PC-3 (cell line): ENCODE measurements at regions not wholly inside any gene's neighbourhood (a gene's known extent, or its start where the extent isn't known, plus 50 kb on each side); places are given as distances from the start of the nearest gene placed in this dataset.

Experiments used
- ATAC-seq: fragments of 200-7000 bp; cut with Tn5 transposase; 2 replicates; pipeline ENCODE4 v1.9.1; 2020; ENCODE audit warnings: mild to moderate bottlenecking, moderate library complexity
- BruUV-seq: library from RNA; stranded (reverse); fragments of 400-500 nt; replicated peaks from 2 replicates; lab custom pipeline; 2021; lab: Mats Ljungman, UMichigan
- CTCF ChIA-PET: fragments of 300-600 bp; sonication (Branson Sonifier 250); formaldehyde crosslinking; loops from one replicate; lab custom pipeline; 2022; ENCODE audit warnings: antibody characterized with exemption; lab: Charles Lee
- POLR2A ChIA-PET: fragments of 300-600 bp; sonication (Branson Sonifier 250); formaldehyde crosslinking; loops from one replicate; lab custom pipeline; 2022; ENCODE audit warnings: antibody characterized with exemption; ENCODE audit not compliant: unreplicated experiment; lab: Charles Lee
- DNase-seq: peaks from one replicate; pipeline ENCODE4 v3.0.0-alpha.2; 2015
- H2AFZ ChIP-seq: fragments of 300-600 bp; sonication (generic); 2 replicates; pipeline ENCODE4 v1.6.0; 2016; ENCODE audit warnings: antibody characterized with exemption, low read length
- H3F3A ChIP-seq: fragments of 300-600 bp; sonication (generic); one replicate; pipeline ENCODE4 v1.6.0; 2017; ENCODE audit warnings: antibody characterized with exemption, low read length, control low read depth, mild to moderate bottlenecking; ENCODE audit not compliant: unreplicated experiment
- H3K27ac ChIP-seq: fragments of 300-600 bp; sonication (generic); 2 replicates; pipeline ENCODE4 v1.5.1; 2016; ENCODE audit warnings: mild to moderate bottlenecking, low read length
- H3K27me3 ChIP-seq: fragments of 300-600 bp; sonication (generic); 2 replicates; pipeline ENCODE4 v1.6.1; 2016; ENCODE audit warnings: low read length, mixed read lengths
- H3K36me3 ChIP-seq: fragments of 300-600 bp; sonication (generic); 2 replicates; pipeline ENCODE4 v1.6.1; 2016; ENCODE audit warnings: low read depth, mixed run types, low read length, mixed read lengths
- H3K4me1 ChIP-seq: fragments of 300-600 bp; sonication (generic); 2 replicates; pipeline ENCODE4 v1.5.1; 2016; ENCODE audit warnings: low read length; ENCODE audit not compliant: insufficient read depth
- H3K4me2 ChIP-seq: fragments of 300-600 bp; sonication (generic); 2 replicates; pipeline ENCODE4 v1.6.0; 2016; ENCODE audit warnings: low read length
- H3K4me3 ChIP-seq: fragments of 300-600 bp; sonication (generic); 2 replicates; pipeline ENCODE4 v1.5.1; 2016; ENCODE audit warnings: mild to moderate bottlenecking, low read length, mixed read lengths
- H3K79me2 ChIP-seq: fragments of 300-600 bp; sonication (generic); 2 replicates; pipeline ENCODE4 v1.6.1; 2017; ENCODE audit warnings: low read length, mixed read lengths
- H3K9ac ChIP-seq: fragments of 300-600 bp; sonication (generic); 2 replicates; pipeline ENCODE4 v1.6.0; 2016; ENCODE audit warnings: mild to moderate bottlenecking, low read length
- H3K9me2 ChIP-seq: fragments of 300-600 bp; sonication (generic); replicated peaks from 2 replicates; pipeline ENCODE4 v1.6.1; 2016; ENCODE audit warnings: mixed run types, low read length, mixed read lengths
- H3K9me3 ChIP-seq: fragments of 300-600 bp; sonication (generic); 2 replicates; pipeline ENCODE4 v1.6.1; 2016; ENCODE audit warnings: low read length, mixed read lengths
- H4K20me1 ChIP-seq: fragments of 300-600 bp; sonication (generic); 2 replicates; pipeline ENCODE4 v1.6.1; 2016; ENCODE audit warnings: low read length, mixed read lengths
- EZH2 ChIP-seq: fragments of 300-600 bp; sonication (generic); IDR thresholded peaks from one replicate; pipeline ENCODE4 v1.6.1; 2017; ENCODE audit warnings: antibody characterized with exemption, mild to moderate bottlenecking, low read length; ENCODE audit not compliant: unreplicated experiment
- EZH2phosphoT487 ChIP-seq: fragments of 300-600 bp; sonication (generic); IDR thresholded peaks from 2 replicates; pipeline ENCODE4 v1.6.1; 2018; ENCODE audit warnings: mild to moderate bottlenecking, antibody characterized with exemption, low read length, borderline replicate concordance
- intact Hi-C: fragments of 100-400 bp; cut with micrococcal nuclease; formaldehyde crosslinking; loops from 2 replicates; pipeline ENCODE4 v1.9.0; 2023
- TF ChIP-seq, protein P1 (sequence below): fragments of 300-600 bp; sonication (generic); conservative IDR thresholded peaks from 2 replicates; pipeline ENCODE4 v1.5.1; 2017; ENCODE audit warnings: antibody characterized with exemption, low read depth, mild to moderate bottlenecking, low read length

DNA sequence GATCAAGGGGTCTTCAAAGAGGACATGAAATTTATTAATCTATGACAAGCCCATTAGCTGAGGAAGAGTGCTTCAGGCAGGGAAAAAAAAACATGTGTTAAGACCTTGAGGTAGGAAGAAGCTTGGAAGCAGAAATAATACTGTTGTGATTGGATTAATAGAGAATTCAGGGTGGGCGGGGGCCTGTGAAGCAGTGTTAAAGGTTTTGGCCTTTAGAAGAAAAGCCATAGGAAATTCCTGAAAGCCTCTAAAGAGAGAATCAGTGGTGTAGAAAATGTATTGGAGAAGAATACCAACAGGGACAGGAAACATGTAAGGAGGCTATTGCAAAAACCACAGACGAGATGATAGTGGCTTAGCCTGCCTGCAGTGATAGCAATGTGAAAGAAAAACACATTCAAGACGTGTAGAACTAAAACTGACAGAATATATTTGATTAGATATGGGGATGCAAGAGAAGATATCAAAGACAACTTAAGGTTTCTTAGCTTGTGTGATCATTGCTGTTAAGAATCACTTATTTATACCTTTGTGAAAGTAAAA is 404.4 kb upstream of the ANO3 start:
- no TSS peak for BruUV-seq
- H3K9me2 ChIP-seq, result no peaks in the 10 kb centered on the region
- no peak overlapping the region for H3K4me3 ChIP-seq
- H3K27me3 ChIP-seq, result no peaks in the 10 kb centered on the region
- no peaks in the 10 kb centered on the region for H3F3A ChIP-seq
- no peak overlapping the region for H3K4me2 ChIP-seq
- H3K4me1 ChIP-seq, result no peaks in the 10 kb centered on the region
- ChIA-PET POLR2A (no interaction called here), CTCF (interaction anchor here (0.5 kb wide), 1 partner anchor 193 kb away, joined by 5 read pairs; no protein-coding TSS in a partner anchor)
- ATAC-seq (no peak), DNase-seq (no peak)
- no peak overlapping the region for H2AFZ ChIP-seq
- intact Hi-C loops, result no loop called here
- no peaks in the 10 kb centered on the region for H4K20me1 ChIP-seq
- no peak overlapping the region for H3K9ac ChIP-seq
- no peaks in the 10 kb centered on the region for H3K79me2 ChIP-seq
- H3K27ac ChIP-seq, result no peak overlapping the region
- H3K9me3 ChIP-seq, result no peaks in the 10 kb centered on the region
- no peak for TF ChIP-seq EZH2
- no peak for TF ChIP-seq EZH2phosphoT487
- TF ChIP-seq, protein P1, sequence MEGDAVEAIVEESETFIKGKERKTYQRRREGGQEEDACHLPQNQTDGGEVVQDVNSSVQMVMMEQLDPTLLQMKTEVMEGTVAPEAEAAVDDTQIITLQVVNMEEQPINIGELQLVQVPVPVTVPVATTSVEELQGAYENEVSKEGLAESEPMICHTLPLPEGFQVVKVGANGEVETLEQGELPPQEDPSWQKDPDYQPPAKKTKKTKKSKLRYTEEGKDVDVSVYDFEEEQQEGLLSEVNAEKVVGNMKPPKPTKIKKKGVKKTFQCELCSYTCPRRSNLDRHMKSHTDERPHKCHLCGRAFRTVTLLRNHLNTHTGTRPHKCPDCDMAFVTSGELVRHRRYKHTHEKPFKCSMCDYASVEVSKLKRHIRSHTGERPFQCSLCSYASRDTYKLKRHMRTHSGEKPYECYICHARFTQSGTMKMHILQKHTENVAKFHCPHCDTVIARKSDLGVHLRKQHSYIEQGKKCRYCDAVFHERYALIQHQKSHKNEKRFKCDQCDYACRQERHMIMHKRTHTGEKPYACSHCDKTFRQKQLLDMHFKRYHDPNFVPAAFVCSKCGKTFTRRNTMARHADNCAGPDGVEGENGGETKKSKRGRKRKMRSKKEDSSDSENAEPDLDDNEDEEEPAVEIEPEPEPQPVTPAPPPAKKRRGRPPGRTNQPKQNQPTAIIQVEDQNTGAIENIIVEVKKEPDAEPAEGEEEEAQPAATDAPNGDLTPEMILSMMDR, result no peak
- no peaks in the 10 kb centered on the region for H3K36me3 ChIP-seq

- Histone ChIP-seq H3F3A (no peaks in the 10 kb centered on the region), H3K9me3 (no peaks in the 10 kb centered on the region), H3K9ac (no peak overlapping the region), H4K20me1 (no peaks in the 10 kb centered on the region), H3K36me3 (no peaks in the 10 kb centered on the region), H2AFZ (no peak overlapping the region), H3K27ac (no peak overlapping the region), H3K27me3 (no peaks in the 10 kb centered on the region), H3K4me3 (no peak overlapping the region), H3K9me2 (no peaks in the 10 kb centered on the region), H3K4me2 (no peak overlapping the region), H3K4me1 (no peaks in the 10 kb centered on the region), H3K79me2 (no peaks in the 10 kb centered on the region)
- ATAC-seq (peak; percentile 27; the same call in 1 of the 2 replicates), DNase-seq (no peak)
- intact Hi-C loops, result no loop called here
- ChIA-PET POLR2A (no interaction called here), CTCF (no interaction called here)
- TF ChIP-seq EZH2phosphoT487, result no peak
- TF ChIP-seq, protein P1, result no peak
- no peak for TF ChIP-seq EZH2
- BruUV-seq, result no TSS peak
Observed at GRCh38 chr11:25928076-25928475, 403.9 kb upstream of the ANO3 start.

DNA sequence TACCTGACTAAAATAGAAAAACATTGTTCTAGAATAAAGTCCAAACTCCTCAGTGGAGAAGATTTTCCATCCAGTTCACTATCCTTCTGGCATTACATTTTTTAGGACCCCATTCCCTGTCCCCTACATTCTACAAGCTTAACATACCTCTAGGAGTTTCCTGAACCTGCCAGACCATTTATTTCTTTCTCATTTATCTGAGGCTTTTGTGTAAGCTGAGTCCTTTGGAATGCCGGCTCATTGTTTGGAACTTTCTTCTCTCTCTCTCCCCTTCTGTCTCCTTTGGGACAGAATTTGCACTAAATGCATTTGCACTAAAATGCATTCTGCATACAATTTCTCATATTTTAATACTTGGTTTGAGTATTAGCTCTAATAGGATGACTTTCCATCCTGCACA is 393.0 kb upstream of the ANO3 start:
- Histone ChIP-seq H2AFZ (no peak overlapping the region), H3K9me2 (no peaks in the 10 kb centered on the region), H3K27ac (no peak overlapping the region), H3K9me3 (no peaks in the 10 kb centered on the region), H3F3A (no peaks in the 10 kb centered on the region), H3K4me3 (no peak overlapping the region), H3K4me2 (no peak overlapping the region), H3K4me1 (no peaks in the 10 kb centered on the region), H3K9ac (no peak overlapping the region), H3K36me3 (no peaks in the 10 kb centered on the region), H3K27me3 (no peaks in the 10 kb centered on the region), H4K20me1 (no peaks in the 10 kb centered on the region), H3K79me2 (no peaks in the 10 kb centered on the region)
- DNase-seq, result no peak
- POLR2A ChIA-PET, result no interaction called here
- TF ChIP-seq, protein P1, result no peak
- TF ChIP-seq EZH2phosphoT487, result no peak
- TF ChIP-seq EZH2, result no peak
- CTCF ChIA-PET, result no interaction called here
- intact Hi-C loops, result no loop called here
- BruUV-seq, result no TSS peak
- no peak for ATAC-seq
